ENCODE measurements at regions not wholly inside any gene's neighbourhood (a gene's known extent, or its start where the extent isn't known, plus 50 kb on each side); places are given as distances from the start of the nearest gene placed in this dataset.

- TF ChIP-seq EZH2 (IDR thresholded peaks at IDR 0.05; ENCODE audit: borderline replicate concordance, low read depth, low read length, severe bottlenecking) (no peak), CTCF (IDR thresholded peaks at IDR 0.05; ENCODE audit: borderline replicate concordance, extremely low read depth, low read length, poor library complexity, severe bottlenecking) (no peak)
- Histone ChIP-seq H3K9me3 (ENCODE audit: insufficient read depth, low read length, severe bottlenecking) (no peaks in the 10 kb centered on the region), H3K79me2 (ENCODE audit: insufficient read depth, low read length) (no peaks in the 10 kb centered on the region), H3K36me3 (ENCODE audit: insufficient read depth, low read length) (no peaks in the 10 kb centered on the region), H2AFZ (ENCODE audit: low read depth, low read length) (no peak overlapping the region), H3K4me3 (ENCODE audit: low read depth in 1 of 2, low read length in 2 of 2) (no peak overlapping the region), H3K27ac (ENCODE audit: low read length) (no peak overlapping the region), H4K20me1 (ENCODE audit: insufficient read depth, low read length) (no peaks in the 10 kb centered on the region), H3K4me1 (ENCODE audit: insufficient read depth, low read length) (no peaks in the 10 kb centered on the region), H3K4me2 (ENCODE audit: insufficient read depth, low read length) (no peak overlapping the region), H3K27me3 (ENCODE audit: insufficient read depth, low read length, poor library complexity) (peaks cover 3% of the 10 kb centered on the region), H3K9ac (ENCODE audit: low read depth, low read length) (no peak overlapping the region)
- ATAC-seq (ENCODE audit: insufficient read depth, low read depth) (no peak), DNase-seq (no peak)
These were observed 98.0 kb upstream of the FAM20C start for GRCh38 chr7:94251-94801.

DNA sequence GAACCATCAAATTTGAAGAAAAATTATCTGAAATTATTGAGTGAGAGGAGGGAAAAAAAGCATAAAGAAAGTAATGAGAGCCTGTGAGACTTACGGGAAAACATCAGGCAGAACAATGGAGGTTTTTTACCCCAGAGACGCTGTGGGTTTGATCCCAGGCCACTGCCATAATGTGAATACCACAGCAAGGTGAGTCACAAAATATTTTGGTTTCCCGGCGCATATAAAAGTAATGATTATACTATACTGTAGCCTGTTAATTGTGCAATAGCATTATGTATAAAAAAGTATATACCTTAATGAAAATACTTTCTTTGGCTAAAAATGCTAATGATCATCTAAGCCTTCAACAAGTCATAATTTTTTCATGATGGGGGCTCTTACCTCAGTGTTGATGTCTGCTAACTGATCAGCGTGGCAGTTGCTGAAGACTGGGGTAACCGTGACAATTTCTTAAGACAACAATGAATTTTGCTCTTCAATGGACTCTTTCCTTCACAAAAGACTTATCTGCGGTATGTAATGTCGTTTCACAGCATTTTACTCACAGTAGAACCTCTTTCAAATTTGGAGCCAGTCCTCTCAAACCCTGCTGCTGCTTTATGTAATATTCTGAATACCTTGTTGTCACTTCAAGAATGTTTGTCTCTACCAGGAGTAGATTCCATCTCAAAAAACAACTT is 97.0 kb upstream of the FAM20C start:
- Histone ChIP-seq H3K27me3 (ENCODE audit: insufficient read depth, low read length, poor library complexity) (peaks cover 3% of the 10 kb centered on the region), H3K4me1 (ENCODE audit: insufficient read depth, low read length) (no peaks in the 10 kb centered on the region), H3K9me3 (ENCODE audit: insufficient read depth, low read length, severe bottlenecking) (no peaks in the 10 kb centered on the region), H4K20me1 (ENCODE audit: insufficient read depth, low read length) (no peaks in the 10 kb centered on the region), H3K79me2 (ENCODE audit: insufficient read depth, low read length) (no peaks in the 10 kb centered on the region), H2AFZ (ENCODE audit: low read depth, low read length) (no peak overlapping the region), H3K4me3 (ENCODE audit: low read depth in 1 of 2, low read length in 2 of 2) (no peak overlapping the region), H3K36me3 (ENCODE audit: insufficient read depth, low read length) (no peaks in the 10 kb centered on the region), H3K27ac (ENCODE audit: low read length) (no peak overlapping the region), H3K4me2 (ENCODE audit: insufficient read depth, low read length) (no peak overlapping the region), H3K9ac (ENCODE audit: low read depth, low read length) (no peak overlapping the region)
- no peak for ATAC-seq (ENCODE audit: insufficient read depth, low read depth)
- TF ChIP-seq CTCF (IDR thresholded peaks at IDR 0.05; ENCODE audit: borderline replicate concordance, extremely low read depth, low read length, poor library complexity, severe bottlenecking), result no peak
- TF ChIP-seq EZH2 (IDR thresholded peaks at IDR 0.05; ENCODE audit: borderline replicate concordance, low read depth, low read length, severe bottlenecking), result no peak
- DNase-seq, result no peak

DNA sequence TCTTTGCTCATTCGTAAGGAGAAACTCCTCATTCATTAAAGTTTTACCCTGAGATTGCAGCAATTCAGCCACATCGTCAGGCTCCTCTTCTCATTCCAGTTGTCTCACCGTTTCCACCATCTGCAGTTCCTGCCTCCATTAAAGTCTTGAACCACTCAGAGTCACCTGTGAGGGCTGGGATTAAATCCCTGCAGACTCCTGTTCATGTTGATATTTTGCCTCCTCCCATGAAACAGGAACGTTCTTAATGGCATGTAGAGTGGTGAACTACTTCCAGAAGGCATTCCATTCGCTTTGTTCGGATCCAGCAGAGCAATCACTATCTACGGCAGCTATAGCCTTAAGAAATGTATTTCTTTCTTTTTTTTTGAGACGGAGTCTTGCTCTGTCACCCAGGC is 96.5 kb upstream of the FAM20C start:
- no peak overlapping the region for H2AFZ ChIP-seq (ENCODE audit: low read depth, low read length)
- no peak overlapping the region for H3K9ac ChIP-seq (ENCODE audit: low read depth, low read length)
- no peaks in the 10 kb centered on the region for H3K79me2 ChIP-seq (ENCODE audit: insufficient read depth, low read length)
- peaks cover 3% of the 10 kb centered on the region for H3K27me3 ChIP-seq (ENCODE audit: insufficient read depth, low read length, poor library complexity)
- no peak overlapping the region for H3K27ac ChIP-seq (ENCODE audit: low read length)
- no peak for ATAC-seq (ENCODE audit: insufficient read depth, low read depth)
- no peak overlapping the region for H3K4me2 ChIP-seq (ENCODE audit: insufficient read depth, low read length)
- H3K4me3 ChIP-seq (ENCODE audit: low read depth in 1 of 2, low read length in 2 of 2), result no peak overlapping the region
- no peaks in the 10 kb centered on the region for H4K20me1 ChIP-seq (ENCODE audit: insufficient read depth, low read length)
- H3K9me3 ChIP-seq (ENCODE audit: insufficient read depth, low read length, severe bottlenecking), result no peaks in the 10 kb centered on the region
- no peak for DNase-seq
- TF ChIP-seq CTCF (IDR thresholded peaks at IDR 0.05; ENCODE audit: borderline replicate concordance, extremely low read depth, low read length, poor library complexity, severe bottlenecking), result no peak
- no peak for TF ChIP-seq EZH2 (IDR thresholded peaks at IDR 0.05; ENCODE audit: borderline replicate concordance, low read depth, low read length, severe bottlenecking)
- no peaks in the 10 kb centered on the region for H3K36me3 ChIP-seq (ENCODE audit: insufficient read depth, low read length)
- H3K4me1 ChIP-seq (ENCODE audit: insufficient read depth, low read length), result no peaks in the 10 kb centered on the region
